H1 (cell line): ENCODE measurements at regions not wholly inside any gene's neighbourhood (a gene's known extent, or its start where the extent isn't known, plus 50 kb on each side); places are given as distances from the start of the nearest gene placed in this dataset.

Source experiments
- CTCF ChIA-PET: fragments of 300-600 bp; sonication (Branson Sonifier 250); formaldehyde crosslinking; loops from one replicate; lab custom pipeline; 2021; ENCODE audit not compliant: partially characterized antibody; lab: Charles Lee
- POLR2A ChIA-PET: fragments of 300-600 bp; sonication (Branson Sonifier 250); formaldehyde crosslinking; loops from one replicate; lab custom pipeline; 2021; ENCODE audit warnings: inconsistent platforms; ENCODE audit not compliant: partially characterized antibody; lab: Charles Lee
- DNase-seq, 2 experiments: peaks; one replicate each; pipeline versions ENCODE4 v3.0.0 to v3.0.0-alpha.2; 2010 to 2022; ENCODE audit warnings: low spot score in 2 of 2, low read depth in 1 of 2, mixed read lengths in 1 of 2
- FAIRE-seq: peaks from 2 replicates; lab custom pipeline; 2011; peaks lifted over from hg19 to GRCh38; lab: Jason Lieb, UNC
- H2AFZ ChIP-seq: 2 replicates; pipeline ENCODE4 v1.8.1; 2012; ENCODE audit warnings: low read length, inconsistent platforms
- H2AK5ac ChIP-seq: 2 replicates; pipeline ENCODE4 v1.6.1; 2013; ENCODE audit warnings: low read depth, low read length
- H2BK120ac ChIP-seq: replicated peaks from 2 replicates; pipeline ENCODE3; 2013; ENCODE audit warnings: low read depth, low read length, inconsistent platforms
- H2BK12ac ChIP-seq: 2 replicates; pipeline ENCODE4 v1.6.1; 2013; ENCODE audit warnings: low read depth, low read length
- H2BK15ac ChIP-seq: 2 replicates; pipeline ENCODE4 v1.6.1; 2013; ENCODE audit warnings: low read length
- H2BK20ac ChIP-seq: 2 replicates; pipeline ENCODE4 v1.6.1; 2013; ENCODE audit warnings: low read length
- H2BK5ac ChIP-seq: 2 replicates; pipeline ENCODE4 v1.6.1; 2013; ENCODE audit warnings: low read depth, low read length
- H3K14ac ChIP-seq: 2 replicates; pipeline ENCODE4 v1.6.1; 2013; ENCODE audit warnings: inconsistent platforms; ENCODE audit not compliant: insufficient read length
- H3K18ac ChIP-seq: 2 replicates; pipeline ENCODE4 v1.6.1; 2013; ENCODE audit warnings: low read length; ENCODE audit errors: extremely low read depth
- H3K23ac ChIP-seq: 2 replicates; pipeline ENCODE4 v1.6.1; 2013; ENCODE audit warnings: inconsistent platforms; ENCODE audit not compliant: insufficient read length
- H3K23me2 ChIP-seq: 2 replicates; pipeline ENCODE4 v1.6.1; 2013; ENCODE audit warnings: low read depth, low read length
- H3K27ac ChIP-seq: 2 replicates; pipeline ENCODE4 v1.6.1; 2011; ENCODE audit warnings: low read depth, low read length, inconsistent platforms
- H3K27me3 ChIP-seq, 4 experiments: replicated peaks in 1 of 4; 1 replicate in 1 of 4; 2 replicates in 3 of 4; pipeline versions ENCODE4 v1.6.1 to v1.8.1; 2011 to 2013; ENCODE audit warnings: low read length in 3 of 4, mild to moderate bottlenecking in 3 of 4, inconsistent platforms in 2 of 4, mixed read lengths in 2 of 4, moderate library complexity in 1 of 4; ENCODE audit not compliant: control insufficient read depth in 3 of 4, insufficient read depth in 3 of 4; ENCODE audit errors: extremely low read depth in 1 of 4
- H3K36me3 ChIP-seq, 4 experiments: 2 replicates each; pipeline versions ENCODE4 v1.6.1 to v1.8.1; 2011 to 2013; ENCODE audit warnings: mild to moderate bottlenecking in 4 of 4, low read length in 3 of 4, moderate library complexity in 2 of 4, control low read depth in 1 of 4, inconsistent platforms in 1 of 4; ENCODE audit not compliant: insufficient read depth in 4 of 4, control insufficient read depth in 2 of 4
- H3K4ac ChIP-seq: replicated peaks from 2 replicates; pipeline ENCODE3; 2013; ENCODE audit warnings: low read length, low read depth, mixed read lengths, inconsistent platforms; ENCODE audit not compliant: insufficient read length
- H3K4me1 ChIP-seq, 4 experiments: replicated peaks in 1 of 4; 1 replicate in 1 of 4; 2 replicates in 3 of 4; pipeline versions ENCODE4 v1.6.1 to v1.8.1; 2011 to 2013; ENCODE audit warnings: low read length in 3 of 4, inconsistent platforms in 2 of 4, mixed read lengths in 1 of 4; ENCODE audit not compliant: insufficient read depth in 4 of 4, control insufficient read depth in 3 of 4
- H3K4me2 ChIP-seq, 2 experiments: 2 replicates each; pipeline versions ENCODE4 v1.6.1 to v1.8.1; 2011 to 2013; ENCODE audit warnings: low read depth in 2 of 2, low read length in 2 of 2, control low read depth in 1 of 2, inconsistent platforms in 1 of 2, mild to moderate bottlenecking in 1 of 2; ENCODE audit not compliant: insufficient read depth in 1 of 2
- H3K4me3 ChIP-seq, 4 experiments: fragments of 200-600, 300-600 bp in 1 of 4; sonication (generic), shearing (Covaris generic), sonication (Bioruptor Twin) in 1 of 4; 2 replicates each; pipeline versions ENCODE4 v1.5.1 to v1.8.1; 2011 to 2016; ENCODE audit warnings: low read length in 4 of 4, low read depth in 3 of 4, control low read depth in 2 of 4, inconsistent platforms in 2 of 4, mild to moderate bottlenecking in 2 of 4, mixed read lengths in 1 of 4, moderate library complexity in 1 of 4; ENCODE audit not compliant: insufficient read depth in 2 of 4; ENCODE audit errors: extremely low read depth in 1 of 4
- H3K56ac ChIP-seq: replicated peaks from 2 replicates; pipeline ENCODE3; 2013; ENCODE audit warnings: low read depth, mild to moderate bottlenecking, mixed read lengths, low read length, inconsistent platforms; ENCODE audit not compliant: insufficient read length
- H3K79me1 ChIP-seq: 2 replicates; pipeline ENCODE4 v1.6.1; 2013; ENCODE audit warnings: low read depth, low read length, control low read depth
- H3K79me2 ChIP-seq, 2 experiments: 2 replicates each; pipeline versions ENCODE4 v1.6.1 to v1.8.1; 2012 to 2013; ENCODE audit warnings: low read length in 2 of 2, mild to moderate bottlenecking in 2 of 2, inconsistent platforms in 1 of 2; ENCODE audit not compliant: insufficient read depth in 2 of 2, control insufficient read depth in 1 of 2
- H3K9ac ChIP-seq, 4 experiments: replicated peaks in 1 of 4; 1 replicate in 1 of 4; 2 replicates in 3 of 4; pipeline versions ENCODE4 v1.6.1 to v1.8.1; 2011 to 2013; ENCODE audit warnings: low read depth in 3 of 4, low read length in 3 of 4, control low read depth in 2 of 4, mild to moderate bottlenecking in 2 of 4, moderate library complexity in 2 of 4, inconsistent platforms in 1 of 4; ENCODE audit errors: extremely low read depth in 1 of 4
- H3K9me3 ChIP-seq, 2 experiments: 2 replicates each; pipeline versions ENCODE4 v1.6.1 to v1.8.1; 2012 to 2013; ENCODE audit warnings: mild to moderate bottlenecking in 2 of 2, moderate library complexity in 2 of 2, control low read depth in 1 of 2, inconsistent platforms in 1 of 2, low read depth in 1 of 2, low read length in 1 of 2, mixed read lengths in 1 of 2; ENCODE audit not compliant: insufficient read depth in 2 of 2
- H4K20me1 ChIP-seq, 2 experiments: replicated peaks in 1 of 2; 2 replicates each; pipeline versions ENCODE3 to v1.8.1; 2011 to 2013; ENCODE audit warnings: inconsistent platforms in 2 of 2, low read length in 2 of 2, mild to moderate bottlenecking in 1 of 2; ENCODE audit not compliant: insufficient read depth in 2 of 2, control insufficient read depth in 1 of 2
- H4K5ac ChIP-seq: 2 replicates; pipeline ENCODE4 v1.6.1; 2013; ENCODE audit warnings: low read length, low read depth, mixed read lengths, inconsistent platforms; ENCODE audit not compliant: insufficient read length
- H4K8ac ChIP-seq: 2 replicates; pipeline ENCODE4 v1.8.0; 2013; ENCODE audit warnings: mild to moderate bottlenecking, moderate library complexity, low read length, inconsistent platforms; ENCODE audit not compliant: insufficient read depth; ENCODE audit errors: extremely low read depth
- H4K91ac ChIP-seq: replicated peaks from 2 replicates; pipeline ENCODE3; 2013; ENCODE audit warnings: low read length, mixed read lengths, inconsistent platforms; ENCODE audit not compliant: insufficient read length
- CEBPB ChIP-seq: IDR thresholded peaks from 2 replicates; pipeline ENCODE4 v1.6.1; 2012; ENCODE audit warnings: low read depth, low read length
- RBBP5 ChIP-seq: IDR thresholded peaks from 2 replicates; pipeline ENCODE4 v1.7.1; 2012; ENCODE audit warnings: low read depth, mild to moderate bottlenecking, inconsistent platforms, low read length, moderate library complexity, borderline replicate concordance
- TAF1 ChIP-seq: IDR thresholded peaks from 2 replicates; pipeline ENCODE4 v1.6.1; 2011; ENCODE audit warnings: mild to moderate bottlenecking, low read depth, low read length
- TAF7 ChIP-seq: optimal IDR thresholded peaks from 2 replicates; pipeline ENCODE3; 2011; ENCODE audit warnings: low read depth, mild to moderate bottlenecking, inconsistent platforms, low read length, moderate library complexity, borderline replicate concordance
- WGBS, 2 experiments: shearing (Covaris generic) in 1 of 2; methylation state at CpG; one replicate each; pipeline versions ENCODE4 v1.1.6 to v1.1.7; 2013 to 2015; ENCODE audit warnings: low lambda C conversion rate in 2 of 2, mixed read lengths in 2 of 2, inconsistent platforms in 1 of 2, low coverage in 1 of 2, missing lambda C conversion rate in 1 of 2; ENCODE audit not compliant: insufficient replicate concordance in 2 of 2, insufficient coverage in 1 of 2, insufficient read length in 1 of 2; ENCODE audit errors: extremely low coverage in 1 of 2, missing lambda C conversion rate in 1 of 2; 5-methylcytosine and 5-hydroxymethylcytosine counted together

- Histone ChIP-seq H3K4me2 (no peak overlapping the region), H2AFZ (no peak overlapping the region), H3K4ac (no peak overlapping the region), H3K79me2 (no peaks in the 10 kb centered on the region), H3K23ac (no peak overlapping the region), H3K56ac (no peak overlapping the region), H4K20me1 (peaks cover 0 to 2% of the 10 kb centered on the region in 2 experiments), H3K4me1 (no peaks in the 10 kb centered on the region; a peak in 1 of 7 replicates), H3K79me1 (no peaks in the 10 kb centered on the region), H4K5ac (no peak overlapping the region), H2BK20ac (no peak overlapping the region), H3K14ac (no peak overlapping the region), H2BK12ac (no peak overlapping the region), H3K36me3 (no peaks in the 10 kb centered on the region), H3K27me3 (no peaks in the 10 kb centered on the region), H3K27ac (no peak overlapping the region), H3K18ac (no peak overlapping the region), H2BK120ac (no peak overlapping the region), H3K9ac (no peak overlapping the region), H4K8ac (no peak overlapping the region), H4K91ac (no peak overlapping the region), H3K9me3 (no peaks in the 10 kb centered on the region), H3K4me3 (no peak overlapping the region), H2AK5ac (no peak overlapping the region), H3K23me2 (no peaks in the 10 kb centered on the region), H2BK5ac (no peak overlapping the region), H2BK15ac (no peak overlapping the region)
- DNase-seq (no peak), FAIRE-seq (no peak)
- TF ChIP-seq TAF1 (no peak), RBBP5 (no peak), TAF7 (no peak), CEBPB (no peak)
- POLR2A ChIA-PET, result no interaction called here
- WGBS, 2 experiments, result 89% methylated on average over 12 of the region's 12 CpGs; no CpG with 5 or more reads in 1 of the 2 experiments
- CTCF ChIA-PET, result interaction anchor here (0.6 to 1.4 kb wide), 5 partner anchors 9 to 984 kb away, joined by 3 to 4 read pairs (median 3); no protein-coding TSS in a partner anchor
These were observed 96.2 kb downstream of the OLFM1 start for GRCh38 chr9:135183528-135184180.
